NCI-H748 treated with DMSO at 0.1 percent for 48 hours (cell line): ENCODE measurements at regions not wholly inside any gene's neighbourhood (a gene's known extent, or its start where the extent isn't known, plus 50 kb on each side); places are given as distances from the start of the nearest gene placed in this dataset.

Experiments used
- DNase-seq: peaks from one replicate; lab custom pipeline; 2025; lab: John Stamatoyannopoulos, UW

DNA sequence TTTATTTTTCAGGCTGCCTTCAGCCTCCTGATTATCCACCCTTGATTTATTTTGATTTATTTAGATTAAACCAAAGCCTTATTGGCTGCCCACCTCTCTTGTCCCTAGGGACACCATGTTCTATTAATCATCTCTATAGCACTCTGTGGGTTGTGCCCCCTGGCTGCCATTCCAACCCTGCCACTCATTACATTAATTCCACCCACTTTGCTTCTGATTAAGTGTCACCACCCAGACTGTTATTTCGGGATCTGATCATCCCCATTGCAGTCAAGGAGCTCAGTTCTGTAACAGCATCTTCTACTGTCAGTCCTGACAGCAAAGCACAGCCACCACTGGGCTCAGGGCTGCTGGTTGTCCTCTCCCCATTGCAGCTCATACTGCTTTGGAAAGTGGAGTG lies 175.1 kb upstream of the DDX18 start:
- DNase-seq: no peak

DNA sequence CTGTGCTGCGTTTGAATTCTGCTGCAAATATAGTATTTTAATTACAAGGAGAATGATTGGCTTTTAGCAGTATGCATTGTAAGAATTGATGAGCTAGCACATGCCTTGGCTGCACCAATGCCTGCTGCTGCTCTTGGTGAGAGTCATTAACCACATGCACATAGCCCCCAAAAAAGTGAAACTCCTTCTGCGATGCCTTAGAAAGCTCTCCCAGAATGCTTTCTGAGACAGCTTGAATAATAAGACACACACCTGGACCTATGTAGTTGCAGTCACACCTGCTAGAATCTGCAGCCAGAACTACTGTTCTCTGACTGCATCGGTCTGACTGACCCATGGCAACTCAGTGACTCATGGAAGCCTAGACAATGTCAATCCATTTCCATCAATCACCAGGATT lies 170.1 kb upstream of the DDX18 start:
- DNase-seq: no peak

DNA sequence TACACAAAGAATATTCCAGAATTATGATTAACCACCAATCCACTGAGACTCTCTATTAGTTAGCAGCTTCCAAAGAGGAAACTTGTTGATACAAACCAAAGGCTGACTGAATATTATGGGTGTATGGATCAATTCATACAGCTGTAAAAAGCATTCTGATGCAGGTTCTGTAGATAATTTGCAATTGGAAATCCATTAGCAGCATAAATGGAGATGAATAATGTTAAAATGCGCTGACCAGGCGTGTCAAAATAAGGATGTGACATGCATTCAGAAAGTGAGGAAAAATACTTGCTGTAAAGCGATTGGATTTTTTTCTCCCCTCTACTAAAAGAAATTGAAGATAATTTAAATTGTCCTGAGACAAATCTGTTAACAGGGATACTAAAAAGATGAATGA lies 169.0 kb upstream of the DDX18 start:
- no peak for DNase-seq

DNA sequence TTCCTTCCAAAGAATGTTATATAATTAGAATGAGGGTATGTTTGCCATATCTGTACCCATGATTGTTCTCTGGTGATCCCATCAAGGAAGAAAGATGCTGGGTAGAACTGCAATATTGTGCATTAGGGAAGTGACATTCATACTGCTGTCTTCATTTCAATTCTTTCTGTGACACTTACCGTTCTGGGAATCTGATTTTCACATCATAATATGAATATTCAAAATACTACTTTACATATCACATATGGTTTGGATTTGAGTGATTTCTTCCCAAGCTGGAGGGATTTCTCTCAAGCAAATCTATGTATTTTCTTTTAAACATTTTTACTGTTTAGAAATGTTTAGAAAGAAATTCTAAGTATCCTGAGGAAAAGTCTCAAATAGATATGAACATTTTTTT lies 168.4 kb upstream of the DDX18 start:
- DNase-seq: no peak

DNA sequence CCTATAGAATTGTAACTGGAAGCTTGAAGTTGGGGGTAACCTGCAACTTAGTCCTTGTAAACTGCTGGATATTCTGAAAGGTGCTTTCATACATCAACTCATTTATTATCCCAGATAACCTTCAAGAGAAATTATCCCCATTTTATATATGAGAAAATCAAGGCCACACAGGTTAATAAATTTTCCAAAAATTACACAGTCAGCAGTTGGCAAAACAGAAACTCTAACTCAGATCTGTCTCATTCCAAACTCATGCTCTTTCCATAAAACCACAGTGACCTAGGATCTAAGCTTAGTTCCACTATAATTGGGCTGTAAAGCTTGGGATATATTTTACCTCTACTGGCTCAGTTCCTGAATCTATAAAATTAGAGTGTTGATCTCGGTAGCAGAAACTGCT lies 167.6 kb upstream of the DDX18 start:
- DNase-seq: no peak

DNA sequence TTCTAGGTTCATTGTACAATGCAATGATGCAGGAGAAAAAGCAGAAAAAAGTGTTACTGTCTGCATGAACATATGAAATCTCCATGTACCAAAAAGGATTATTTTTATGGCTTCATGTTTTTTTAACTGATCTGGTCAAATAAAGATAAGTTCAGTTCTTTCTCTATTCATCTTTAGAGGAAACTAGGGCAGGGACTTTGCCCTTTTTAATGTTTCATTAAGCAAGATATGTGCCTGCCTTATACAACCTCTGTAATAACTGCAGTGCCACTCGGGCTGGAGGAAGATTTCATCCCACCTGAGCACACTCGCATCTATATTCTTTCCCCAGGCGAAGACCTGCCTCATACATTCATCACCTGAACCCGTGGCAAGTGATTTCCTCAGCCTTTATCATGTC lies 157.9 kb upstream of the DDX18 start:
- DNase-seq: no peak

- no peak for DNase-seq
Measured at GRCh38 chr2:117661619-117662018, 152.9 kb upstream of the DDX18 start.

- DNase-seq: no peak
Measured at GRCh38 chr2:117674172-117674571, 140.3 kb upstream of the DDX18 start.

- no peak for DNase-seq
Measured at GRCh38 chr2:117679952-117680351, 134.5 kb upstream of the DDX18 start.

- DNase-seq: no peak
Measured at GRCh38 chr2:117684919-117685318, 129.6 kb upstream of the DDX18 start.

DNA sequence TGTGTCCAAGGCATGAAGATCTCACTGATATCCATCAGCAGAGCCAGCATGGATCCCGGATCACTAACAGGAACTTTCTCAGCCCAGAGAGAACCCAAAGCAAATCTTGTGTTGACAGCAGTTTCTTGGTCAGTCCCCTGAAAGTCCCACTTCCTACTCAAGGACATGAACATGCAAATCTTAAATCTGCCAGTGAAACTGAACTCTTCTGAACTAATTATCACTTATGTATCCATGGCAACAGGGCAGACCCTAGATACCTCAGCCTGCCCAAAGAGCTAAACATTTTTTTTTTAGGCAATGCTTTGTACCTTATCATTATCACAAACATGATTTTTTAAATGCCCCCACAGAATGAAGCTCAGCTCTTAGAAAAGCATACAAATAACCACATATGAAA lies 127.8 kb upstream of the DDX18 start:
- DNase-seq: no peak

GRCh38 chr2:117691595-117691994 lies 122.9 kb upstream of the DDX18 start:
- no peak for DNase-seq

DNA sequence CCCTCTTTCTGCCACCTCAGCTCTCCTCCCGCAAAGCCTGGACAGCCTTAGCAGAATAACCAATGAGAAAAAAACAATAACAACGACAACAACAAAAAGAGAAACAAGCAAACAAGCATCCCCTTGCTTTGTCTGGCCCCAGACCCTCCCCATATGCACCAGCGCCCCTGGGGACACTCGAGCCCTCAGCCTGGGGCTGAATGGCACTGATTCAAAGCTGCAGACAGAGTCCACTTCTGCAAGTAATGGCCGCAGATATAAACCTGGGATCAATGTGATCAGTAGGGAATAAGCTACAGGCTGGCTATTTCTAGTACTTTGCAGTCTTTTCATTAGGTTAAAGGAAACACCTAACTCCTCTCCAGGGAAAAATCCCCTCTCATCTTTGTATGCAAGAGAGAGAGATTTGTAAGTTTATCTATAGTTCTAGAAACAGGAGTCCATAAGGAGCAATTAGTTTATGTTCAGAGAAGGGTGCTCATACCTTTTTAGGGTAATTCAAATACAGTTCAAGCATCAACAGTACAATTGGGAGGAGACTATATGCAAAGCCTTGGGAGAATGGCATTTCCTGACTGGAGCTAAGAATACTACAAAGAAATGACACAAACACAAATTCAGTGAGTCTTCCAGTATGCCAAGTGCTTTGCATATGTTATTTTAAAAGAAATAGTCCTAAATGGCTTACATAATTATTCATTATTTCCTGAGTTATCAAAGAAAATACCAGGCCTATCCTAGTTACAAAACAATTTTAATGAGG lies 122.3 kb upstream of the DDX18 start:
- DNase-seq: no peak

DNA sequence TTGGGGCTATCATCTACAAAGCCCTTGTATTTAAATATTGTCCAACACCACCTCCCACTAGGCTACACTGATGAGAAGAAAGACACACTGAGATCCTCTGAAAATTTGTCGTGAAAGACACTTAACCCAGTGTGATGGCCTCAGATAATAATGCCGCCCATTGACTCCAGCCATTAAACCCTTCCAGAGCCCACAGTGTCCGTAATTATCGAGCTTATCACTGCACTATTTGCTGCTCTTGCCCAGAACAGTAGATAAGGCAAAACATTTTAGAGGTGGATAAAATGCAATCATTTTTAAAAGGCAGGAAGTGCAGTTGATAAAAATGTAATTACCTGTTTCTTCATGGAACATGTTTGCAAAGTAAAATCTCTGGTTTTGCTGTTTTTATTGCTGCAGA lies 121.3 kb upstream of the DDX18 start:
- DNase-seq: peak; percentile 51

GRCh38 chr2:117693651-117694050 lies 120.8 kb upstream of the DDX18 start:
- DNase-seq: no peak

DNA sequence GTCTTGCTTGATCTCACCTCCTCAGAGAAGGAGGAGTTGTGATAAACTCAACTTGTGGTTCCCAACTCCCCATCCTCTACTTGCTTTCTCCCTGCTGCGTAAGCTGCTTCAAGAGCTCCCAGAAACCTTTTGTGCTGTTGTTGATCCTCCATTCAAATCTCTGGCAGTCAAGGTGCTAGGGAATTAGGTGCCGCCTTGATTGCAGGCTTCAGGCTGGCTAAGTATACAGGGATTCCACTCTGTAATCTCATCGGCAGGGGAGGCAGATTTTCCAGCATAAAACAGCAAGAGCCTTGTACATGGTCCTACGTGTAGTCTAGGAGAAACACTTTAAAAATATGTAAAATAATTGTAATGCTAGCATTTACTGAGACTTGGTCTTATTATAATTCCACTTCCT lies 116.2 kb upstream of the DDX18 start:
- DNase-seq: no peak

GRCh38 chr2:117698819-117699218 lies 115.7 kb upstream of the DDX18 start:
- DNase-seq: no peak

GRCh38 chr2:117700471-117700870 lies 114.0 kb upstream of the DDX18 start:
- no peak for DNase-seq

- no peak for DNase-seq
Measured at GRCh38 chr2:117701365-117701764, 113.1 kb upstream of the DDX18 start.

DNA sequence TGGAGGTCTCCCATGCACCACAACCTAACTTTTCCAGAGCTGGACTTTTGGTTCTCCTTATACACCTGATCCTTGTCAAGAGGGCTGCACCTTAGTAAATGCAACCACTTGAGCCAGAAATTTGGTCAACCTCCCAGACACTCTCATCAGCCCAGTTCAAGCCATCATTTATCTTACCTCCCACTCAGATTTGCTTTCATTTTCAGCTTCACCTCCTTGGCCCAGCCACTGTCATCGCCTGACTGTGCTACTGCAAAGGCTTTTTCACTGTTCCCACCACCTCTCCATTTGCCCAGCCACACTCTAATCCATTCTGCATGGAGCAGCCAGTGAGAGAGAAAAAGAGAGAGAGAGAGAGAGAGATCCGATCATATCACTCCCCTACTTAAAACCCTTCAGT lies 112.4 kb upstream of the DDX18 start:
- no peak for DNase-seq

DNA sequence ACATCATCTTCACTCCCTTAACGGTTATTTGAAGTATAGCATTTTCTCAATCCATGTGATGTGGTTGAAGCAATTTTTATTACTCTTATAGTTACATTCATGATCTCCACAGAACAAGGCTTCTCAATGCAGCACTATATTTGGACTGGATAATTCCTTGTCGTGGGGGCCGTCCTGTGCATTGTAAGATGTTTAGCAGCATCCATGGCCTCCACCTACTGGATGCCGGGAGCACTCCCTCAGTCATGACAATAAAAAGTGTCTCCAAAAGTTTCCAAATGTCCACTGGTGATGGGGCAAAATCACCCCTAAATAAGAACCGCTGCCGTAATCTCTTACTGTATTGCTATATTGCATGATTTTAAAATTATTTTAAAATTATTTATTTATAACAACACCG lies 110.6 kb upstream of the DDX18 start:
- DNase-seq: no peak

- DNase-seq: no peak
Measured at GRCh38 chr2:117704818-117705217, 109.7 kb upstream of the DDX18 start.

DNA sequence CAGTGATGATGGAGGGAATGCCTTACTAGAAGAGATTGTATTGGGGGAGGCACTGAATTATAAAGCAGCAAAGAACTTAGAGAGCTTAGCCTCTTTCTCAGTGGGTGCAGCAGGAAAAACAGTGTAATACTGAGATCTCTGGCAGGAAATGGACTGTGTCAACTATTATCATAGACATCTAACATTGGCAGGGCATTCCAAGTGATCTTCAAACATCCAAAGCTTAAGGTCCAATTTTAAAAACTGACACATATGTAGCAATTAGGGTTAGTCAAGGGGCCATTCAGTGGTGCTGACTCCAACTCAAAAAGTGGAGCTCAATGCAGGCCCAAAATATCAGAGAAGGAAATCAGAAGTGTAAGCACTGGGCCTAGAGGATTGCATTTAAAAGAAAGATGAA lies 106.6 kb upstream of the DDX18 start:
- no peak for DNase-seq

DNA sequence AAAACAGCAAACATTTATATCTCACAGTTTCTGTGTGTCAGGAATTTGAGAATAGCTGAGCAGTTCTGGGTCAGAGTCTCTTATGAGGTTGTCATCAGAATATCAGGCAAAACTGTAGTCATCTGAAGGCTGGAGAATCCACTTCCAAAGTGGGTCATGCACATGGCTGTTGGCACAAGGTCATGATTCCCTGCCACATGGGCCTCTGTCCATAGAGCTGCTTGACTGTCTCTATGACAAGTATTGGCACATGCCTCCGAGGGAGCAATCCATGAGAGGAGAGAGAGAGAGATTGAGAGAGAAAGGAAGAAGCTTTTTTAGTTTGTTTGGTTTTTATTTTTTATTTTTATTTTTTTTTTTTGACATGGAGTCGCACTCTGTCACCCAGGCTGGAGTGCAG lies 101.8 kb upstream of the DDX18 start:
- DNase-seq: no peak

- DNase-seq: no peak
Measured at GRCh38 chr2:117714110-117714509, 100.4 kb upstream of the DDX18 start.
